Effector CD8-positive, alpha-beta T cell (primary cell): ENCODE measurements at regions not wholly inside any gene's neighbourhood (a gene's known extent, or its start where the extent isn't known, plus 50 kb on each side); places are given as distances from the start of the nearest gene placed in this dataset.

ENCODE experiments used
- DNase-seq: peaks from one replicate; lab custom pipeline; 2025; lab: John Stamatoyannopoulos, UW

- DNase-seq: no peak
These were observed 688.5 kb downstream of the TBC1D22A start for GRCh38 chr22:47450876-47451475.

- DNase-seq: no peak
These were observed 687.2 kb downstream of the TBC1D22A start for GRCh38 chr22:47449508-47450270.

GRCh38 chr22:47448231-47449223 is 686.1 kb downstream of the TBC1D22A start:
- DNase-seq: no peak

GRCh38 chr22:47446821-47447810 is 684.7 kb downstream of the TBC1D22A start:
- no peak for DNase-seq

DNA sequence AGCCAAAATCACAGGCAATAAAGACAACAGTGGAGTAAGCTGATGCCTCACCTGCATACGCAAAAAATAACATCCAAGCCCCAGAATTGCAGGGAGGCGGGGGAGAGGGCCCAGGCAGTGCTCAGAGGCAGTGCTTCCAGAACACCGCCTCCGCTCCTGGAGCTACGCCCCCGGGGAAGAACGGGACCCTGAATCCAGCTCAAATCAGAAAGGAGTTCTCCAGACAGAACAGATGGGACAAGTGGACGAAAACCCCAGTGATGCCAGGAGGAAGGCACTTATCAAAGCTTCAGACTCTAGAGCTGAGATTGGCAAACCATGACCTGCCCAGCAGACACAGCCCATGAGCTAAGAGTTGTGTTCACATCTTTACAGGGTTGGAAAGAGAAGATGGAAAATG is 683.9 kb downstream of the TBC1D22A start:
- DNase-seq: no peak

DNA sequence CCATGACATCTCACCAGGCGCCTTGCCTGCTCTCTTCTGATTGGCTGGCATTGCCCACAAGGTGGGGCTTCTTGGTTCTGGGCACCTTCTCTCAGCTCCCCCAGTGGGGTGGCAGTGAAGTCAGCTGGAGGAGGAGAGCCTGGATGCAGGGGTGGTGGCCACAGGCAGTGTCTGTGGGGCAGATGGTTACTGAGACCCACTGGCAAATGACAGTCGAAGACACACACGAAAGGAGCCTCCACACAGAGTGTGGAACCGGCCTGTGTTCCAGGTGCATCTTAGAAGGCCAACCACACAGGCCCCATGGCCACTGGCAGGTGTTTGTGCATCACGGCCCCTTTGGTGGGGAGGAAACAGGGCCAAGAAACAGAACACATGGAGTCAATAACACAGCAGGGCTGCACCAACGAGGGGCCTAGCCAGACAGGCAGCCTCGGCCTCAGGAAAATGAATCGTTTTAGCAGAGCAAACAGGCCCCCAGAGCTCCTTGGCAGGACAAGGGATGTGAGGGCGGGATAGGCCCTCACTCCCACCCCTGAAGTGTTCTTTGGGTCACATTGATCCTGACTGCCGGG is 683.4 kb downstream of the TBC1D22A start:
- no peak for DNase-seq

GRCh38 chr22:47445212-47445611 is 682.8 kb downstream of the TBC1D22A start:
- DNase-seq: no peak

DNA sequence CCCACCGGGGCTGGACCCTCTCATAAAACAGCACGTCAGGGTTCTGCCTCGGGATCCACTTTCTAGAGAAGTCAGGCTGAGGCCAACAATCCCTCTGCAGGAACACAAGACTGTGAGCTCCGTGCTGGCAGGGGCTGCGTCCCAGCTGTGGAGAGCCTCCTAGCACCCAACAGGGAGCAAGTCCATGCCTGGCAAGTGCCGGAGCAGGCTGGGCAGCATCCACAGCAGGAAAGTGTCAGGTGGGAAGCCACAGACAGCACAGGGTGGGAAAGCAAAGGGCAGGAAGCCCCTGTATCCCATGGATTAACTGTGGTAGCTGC is 682.3 kb downstream of the TBC1D22A start:
- DNase-seq: no peak

DNA sequence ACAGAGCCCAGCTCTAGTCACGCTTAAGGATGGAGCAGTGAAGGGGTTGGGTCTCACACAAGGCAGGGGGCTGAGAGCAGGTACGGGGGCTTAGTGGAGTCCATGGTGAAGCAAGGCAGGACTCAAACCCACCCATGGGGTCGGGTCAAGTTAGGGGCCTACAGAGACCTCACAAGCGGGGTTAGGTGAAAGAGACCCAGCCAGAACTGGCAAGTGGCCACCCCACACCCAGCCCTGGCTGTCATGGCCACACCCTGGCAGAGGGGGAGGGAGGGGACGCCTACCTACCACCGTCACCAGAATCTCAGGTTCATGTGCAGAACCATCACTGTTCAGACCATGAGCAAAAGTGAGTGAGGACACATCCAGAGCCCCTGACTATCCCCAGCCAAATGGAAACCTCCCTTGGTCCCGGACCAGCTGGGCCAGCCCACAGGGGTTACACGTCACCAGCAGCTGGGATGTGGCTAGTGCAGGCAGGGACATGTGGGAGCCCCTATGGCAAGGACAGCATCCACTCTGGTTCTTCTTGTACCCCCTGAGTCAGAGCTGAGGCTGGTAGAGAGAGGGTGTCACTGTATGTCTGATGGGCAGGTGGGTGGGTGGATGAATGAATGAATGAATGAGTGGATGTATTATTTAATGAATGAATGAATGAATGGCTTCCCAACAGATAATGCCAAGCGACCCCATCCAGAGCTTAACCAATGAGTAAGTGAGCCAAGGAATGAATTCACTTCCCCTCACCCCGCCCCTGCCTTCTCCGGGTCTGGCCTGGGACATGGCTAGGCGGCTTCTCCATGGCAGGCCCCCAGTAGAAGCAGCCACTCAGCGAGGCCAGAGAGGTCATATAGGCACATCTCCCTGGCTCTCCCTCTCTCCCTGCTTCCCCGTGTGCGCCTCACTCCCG is 681.6 kb downstream of the TBC1D22A start:
- DNase-seq: no peak

DNA sequence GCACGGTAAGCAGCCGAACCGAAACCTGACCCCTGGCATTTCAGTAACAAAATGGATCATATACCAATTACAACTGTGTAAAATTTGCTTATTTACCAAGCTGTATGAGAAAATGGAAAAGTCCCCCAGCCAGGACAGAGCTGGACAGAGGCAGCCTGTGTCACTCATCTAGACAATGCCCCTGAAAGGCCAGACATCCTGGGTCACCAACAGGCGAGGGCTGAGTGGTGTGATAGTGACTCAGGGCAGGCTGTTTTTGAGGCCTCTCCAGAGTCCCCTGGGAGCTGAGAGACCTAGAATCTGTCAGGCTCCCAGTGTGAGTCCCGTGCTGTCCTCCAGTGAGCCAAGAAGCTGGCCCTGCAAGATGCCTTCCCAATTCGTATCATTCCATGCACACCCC is 680.4 kb downstream of the TBC1D22A start:
- DNase-seq: no peak

DNA sequence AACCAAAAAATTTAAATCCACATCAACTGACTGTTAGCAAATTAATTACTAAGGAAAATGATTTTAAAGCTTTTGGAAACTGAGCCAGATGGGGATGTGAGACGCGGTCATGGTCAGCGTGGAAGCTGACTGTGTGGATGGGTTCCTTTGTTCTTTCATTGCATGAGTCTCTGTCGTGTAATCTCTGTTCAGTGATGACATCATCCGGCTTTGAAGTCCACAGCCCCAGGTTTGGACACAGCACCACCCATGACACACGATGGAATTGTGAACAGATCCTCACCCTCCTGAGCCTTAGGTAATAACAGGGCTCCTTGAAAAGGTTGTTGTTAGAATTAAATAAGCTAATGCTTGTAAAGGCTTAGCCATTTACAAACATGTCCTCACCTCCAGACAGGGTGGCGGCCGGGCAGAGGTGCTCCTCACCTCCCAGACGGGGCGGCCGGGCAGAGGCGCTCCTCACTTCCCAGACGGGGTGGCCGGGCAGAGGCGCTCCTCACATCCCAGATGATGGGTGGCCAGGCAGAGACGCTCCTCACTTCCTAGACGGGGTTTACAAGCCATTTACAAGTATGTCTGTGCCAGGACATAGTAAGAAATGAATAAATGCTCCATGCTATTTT is 677.3 kb downstream of the TBC1D22A start:
- DNase-seq: no peak

DNA sequence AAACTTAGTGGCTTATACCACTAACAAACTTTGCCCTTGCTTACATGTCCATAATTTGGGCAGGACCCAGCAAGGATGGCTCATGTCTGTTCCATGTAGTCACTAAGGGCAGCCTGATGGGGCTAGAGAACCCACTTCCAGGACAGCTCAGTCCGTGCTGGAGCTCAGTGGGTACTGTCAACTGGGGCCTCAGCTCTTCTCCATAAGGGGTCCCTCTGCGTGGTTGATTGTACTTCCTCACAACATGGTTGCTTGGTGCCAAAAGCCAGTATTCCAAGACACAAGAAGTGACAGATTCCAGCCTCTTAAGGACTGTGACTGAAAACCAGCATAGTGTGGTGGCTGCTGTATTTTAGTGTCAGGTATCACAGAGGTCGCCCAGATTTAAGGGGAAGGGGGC is 675.2 kb downstream of the TBC1D22A start:
- no peak for DNase-seq

DNA sequence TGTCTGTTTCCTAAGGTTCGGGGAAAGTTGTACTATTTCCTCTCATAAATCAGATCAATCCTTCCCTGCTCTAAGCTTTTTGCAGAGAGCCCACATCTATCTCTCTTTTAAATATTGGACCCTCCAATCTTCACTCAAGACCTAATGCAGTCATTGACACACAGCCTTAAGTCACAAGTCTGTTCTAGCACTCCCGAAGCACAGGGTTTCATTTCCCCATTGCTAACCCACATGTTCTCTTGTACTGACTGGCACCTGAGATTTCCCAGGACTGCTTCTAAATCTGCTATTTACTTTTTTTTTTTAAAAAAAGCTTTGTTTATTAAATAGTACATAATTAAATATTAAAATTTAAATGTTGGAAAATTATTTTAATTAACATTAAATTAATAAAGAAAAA is 674.7 kb downstream of the TBC1D22A start:
- DNase-seq: no peak

DNA sequence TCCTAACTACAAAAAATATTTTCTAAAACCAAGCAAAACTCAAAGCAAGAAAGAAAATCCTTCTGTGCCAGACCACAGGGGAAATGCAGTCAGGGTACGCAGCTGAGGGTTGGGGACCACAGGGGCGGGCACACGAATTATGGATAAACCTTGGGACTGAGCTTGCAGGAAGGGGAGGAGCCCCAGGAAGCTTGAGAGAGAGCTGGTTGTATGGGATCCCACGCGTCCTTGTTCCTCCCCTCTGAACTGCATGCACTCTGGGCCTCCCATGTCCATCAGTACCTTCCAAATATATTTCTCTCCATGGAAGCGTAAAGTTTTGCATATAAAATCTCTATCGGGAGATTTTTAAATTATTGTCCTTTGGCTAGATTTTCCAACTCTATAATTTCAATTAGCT is 673.4 kb downstream of the TBC1D22A start:
- DNase-seq: no peak

DNA sequence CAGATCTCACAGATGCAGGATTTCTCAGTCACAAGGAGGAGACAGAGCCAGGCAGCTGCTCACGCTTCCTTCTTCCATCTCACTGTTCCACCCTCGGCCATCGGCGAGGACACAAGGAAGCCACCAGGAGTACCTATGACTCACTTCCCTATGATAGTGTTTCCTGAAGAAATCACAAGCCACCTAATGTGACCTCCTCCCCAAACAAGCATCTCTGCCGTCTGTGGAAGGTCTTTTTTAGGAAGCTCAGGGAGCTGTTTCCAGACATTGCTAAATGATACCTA is 672.7 kb downstream of the TBC1D22A start:
- no peak for DNase-seq

DNA sequence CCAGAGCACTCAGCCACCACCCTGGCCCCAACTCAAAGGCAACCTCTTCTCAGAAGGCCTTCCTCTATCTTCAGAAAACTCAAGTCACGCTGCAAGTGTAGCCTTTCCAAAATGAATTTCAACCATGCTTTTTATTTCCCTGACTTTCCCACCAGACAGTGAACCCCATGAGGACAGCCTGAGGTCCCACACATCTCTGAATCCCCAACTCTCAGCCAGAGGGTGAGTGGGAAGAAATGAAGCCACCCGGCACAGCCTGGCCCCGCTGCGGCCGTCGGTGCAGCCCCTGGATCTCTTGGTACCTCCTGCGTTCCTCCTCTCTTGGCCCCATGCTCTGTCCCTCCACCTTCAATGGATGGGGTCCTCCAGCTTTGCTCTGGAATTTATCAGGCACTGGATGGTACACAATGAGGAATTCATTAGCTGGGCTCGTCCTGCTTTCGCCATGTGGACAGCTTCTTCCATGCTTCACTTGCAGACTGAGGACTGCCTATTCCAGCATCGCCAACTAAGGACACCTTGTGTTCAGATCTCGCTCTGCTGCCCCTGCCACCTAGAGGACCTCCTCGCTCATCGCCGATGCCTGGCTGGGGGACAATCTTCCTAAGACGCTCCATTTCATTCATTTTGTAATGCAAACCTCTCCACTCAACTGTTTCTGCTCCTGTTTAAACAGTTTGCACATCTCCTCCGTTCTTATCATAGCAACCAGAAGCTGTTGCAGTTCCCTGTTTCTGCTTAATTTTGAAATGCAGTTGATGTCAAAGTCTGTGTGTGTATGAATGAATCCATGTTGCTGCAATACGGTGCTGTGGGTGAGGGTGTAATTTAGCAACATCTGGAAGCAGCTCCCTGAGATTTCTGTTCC is 672.1 kb downstream of the TBC1D22A start:
- DNase-seq: no peak

- no peak for DNase-seq
These were observed 671.2 kb downstream of the TBC1D22A start for GRCh38 chr22:47433627-47434026.

DNA sequence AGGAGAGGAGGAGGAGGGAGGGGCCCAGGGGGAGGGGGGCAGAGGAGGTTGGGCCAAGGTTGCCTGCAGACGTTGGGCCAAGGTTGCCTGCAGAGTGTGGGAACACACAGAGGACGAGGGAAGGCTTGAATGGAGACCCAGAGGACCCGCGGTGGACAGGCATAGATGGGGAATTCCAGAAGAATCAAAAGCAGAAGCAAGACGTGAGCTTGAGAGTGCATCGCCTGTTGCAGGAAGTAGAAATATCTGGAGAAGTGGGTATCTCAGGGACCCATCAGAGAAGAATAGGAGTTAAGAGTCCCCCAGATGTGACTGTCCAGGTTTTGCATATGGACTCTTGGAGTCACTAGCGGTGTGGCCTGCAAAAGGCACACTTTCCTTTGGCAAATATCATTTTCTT is 670.2 kb downstream of the TBC1D22A start:
- no peak for DNase-seq
